LHCN-M2 (cell line): ENCODE measurements at regions not wholly inside any gene's neighbourhood (a gene's known extent, or its start where the extent isn't known, plus 50 kb on each side); places are given as distances from the start of the nearest gene placed in this dataset.
"Not testable (repeated sequence)": the region's sequence is repeated elsewhere in the genome, so short reads cannot be mapped to it uniquely, and the experiment has no call there.

Source experiments
- DNase-seq: peaks from one replicate; pipeline ENCODE4 v3.0.0-alpha.2; 2012; ENCODE audit warnings: low read depth

DNA sequence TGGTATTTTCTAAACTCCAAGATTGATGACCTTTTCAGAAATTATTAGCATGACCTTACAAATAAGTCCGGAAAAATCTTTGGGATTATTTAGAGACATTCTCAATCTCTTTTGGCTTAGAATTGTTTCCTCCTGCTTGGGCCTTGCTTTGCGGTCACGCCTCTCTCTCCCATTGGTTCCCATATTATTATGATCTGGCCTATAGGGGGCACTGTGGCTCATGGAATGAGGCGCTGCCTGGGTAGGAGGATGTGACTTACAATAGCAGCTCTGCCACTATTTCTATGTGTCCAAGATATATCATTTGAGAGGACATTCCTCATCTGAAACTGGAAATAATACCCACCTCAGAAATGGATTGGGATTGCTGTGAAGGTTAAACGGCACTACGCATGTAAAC is 464.9 kb downstream of the MFSD1 start:
- peak; percentile 60 for DNase-seq

DNA sequence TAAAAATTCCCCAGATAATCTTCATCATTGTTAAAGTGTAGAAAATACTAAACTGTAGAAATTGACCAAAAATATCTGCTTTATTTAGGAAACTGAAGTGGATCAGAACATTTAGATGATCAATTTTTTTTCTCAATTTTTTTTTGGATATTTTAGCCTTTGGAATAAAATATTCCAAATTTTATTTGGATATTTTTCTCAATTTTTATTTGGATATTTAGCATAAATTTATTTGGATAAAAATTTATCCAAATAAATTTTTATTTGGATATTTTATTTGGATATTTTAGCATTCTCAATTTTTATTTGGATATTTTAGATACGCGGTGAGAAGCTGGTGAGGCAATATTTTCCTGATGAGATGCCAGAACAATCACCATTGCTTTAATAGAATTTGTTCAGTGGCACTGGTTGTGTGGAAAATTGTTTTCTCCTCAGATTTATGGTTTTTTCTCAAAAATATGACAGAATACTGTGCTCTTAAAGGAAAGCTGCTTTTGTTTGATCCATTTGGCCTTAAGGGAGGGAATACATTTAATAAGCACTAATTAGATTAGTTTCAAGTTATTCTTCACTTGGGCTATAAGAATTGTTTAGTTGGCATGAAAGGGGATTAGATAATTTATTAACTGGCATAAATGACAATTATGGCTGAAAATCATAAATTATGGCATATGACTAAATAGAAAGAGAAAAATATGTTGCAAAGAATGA is 470.1 kb downstream of the MFSD1 start:
- DNase-seq = no peak

DNA sequence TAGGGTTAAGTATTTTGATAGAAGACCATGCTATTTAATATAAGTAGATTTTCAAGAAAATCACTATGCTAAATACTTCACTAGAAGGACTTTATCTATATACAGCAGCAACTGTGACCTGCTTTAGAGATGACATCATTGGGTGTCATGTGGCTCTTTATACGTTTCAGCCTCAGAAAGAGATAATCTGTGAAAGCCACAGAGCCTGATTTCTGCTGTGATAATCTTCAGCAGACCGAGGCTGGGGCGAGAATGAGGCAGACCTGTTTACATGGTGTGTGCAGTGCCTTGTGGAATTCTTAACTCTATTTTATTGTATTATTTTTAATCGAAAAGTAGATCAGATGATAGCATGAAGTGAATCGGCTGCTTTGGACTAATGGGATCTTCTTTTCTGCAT is 471.2 kb downstream of the MFSD1 start:
- no peak for DNase-seq

DNA sequence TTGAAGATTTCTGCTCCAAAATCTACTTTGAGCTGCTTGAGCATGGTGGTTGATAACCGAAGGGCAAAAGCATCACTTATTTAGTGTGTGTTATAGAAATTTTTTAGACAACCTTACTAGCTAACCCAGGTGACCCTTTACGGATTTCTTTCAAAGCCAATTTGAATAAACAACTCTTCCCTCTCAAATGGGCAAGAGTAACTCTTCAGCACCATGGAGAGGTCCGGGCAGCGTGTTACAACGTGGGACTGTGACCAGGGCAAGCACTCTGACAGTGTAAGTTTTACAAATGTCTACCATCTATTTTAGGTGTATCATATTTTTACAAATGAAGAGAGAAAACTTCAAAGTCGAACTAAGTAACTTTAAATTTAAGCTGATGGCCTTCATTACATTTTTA is 471.8 kb downstream of the MFSD1 start:
- peak; percentile 61 for DNase-seq

DNA sequence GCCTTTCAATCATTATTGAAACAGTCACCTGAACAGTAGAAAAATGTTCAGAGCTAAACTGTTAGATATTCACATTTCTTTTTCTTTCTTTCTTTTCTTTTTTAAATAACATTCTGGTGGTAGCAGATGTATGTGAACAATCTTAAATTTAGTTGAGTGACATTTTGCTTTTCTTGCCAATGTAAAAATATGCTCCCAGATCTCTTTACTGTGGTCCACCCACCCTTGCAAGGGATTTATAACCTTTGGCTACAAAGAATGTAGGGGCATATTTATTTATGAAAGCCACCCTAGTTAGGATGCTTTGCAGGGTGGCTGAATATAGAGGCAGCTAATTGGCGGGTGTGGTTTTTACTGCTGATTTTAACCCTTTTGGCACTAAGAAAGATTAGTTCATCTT is 473.9 kb downstream of the MFSD1 start:
- DNase-seq = no peak

DNA sequence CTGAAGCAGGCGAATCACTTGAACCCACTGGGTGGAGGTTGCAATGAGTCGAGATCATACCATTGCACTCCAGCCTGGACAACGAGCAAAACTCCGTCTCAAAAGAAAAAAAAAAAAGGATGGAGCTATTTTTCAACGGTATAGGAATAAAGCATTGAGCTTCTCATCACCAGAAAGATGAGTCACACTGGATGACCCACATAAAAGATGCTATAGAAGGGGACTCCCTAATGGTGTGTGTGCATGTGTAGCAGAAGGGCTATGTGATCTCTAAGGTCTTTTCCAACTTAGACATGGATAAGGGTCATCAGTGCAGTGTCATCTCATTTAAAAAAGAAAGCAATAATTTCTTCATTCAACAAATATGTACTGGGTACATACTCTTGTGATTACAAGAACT is 476.0 kb downstream of the MFSD1 start:
- DNase-seq = no peak

DNA sequence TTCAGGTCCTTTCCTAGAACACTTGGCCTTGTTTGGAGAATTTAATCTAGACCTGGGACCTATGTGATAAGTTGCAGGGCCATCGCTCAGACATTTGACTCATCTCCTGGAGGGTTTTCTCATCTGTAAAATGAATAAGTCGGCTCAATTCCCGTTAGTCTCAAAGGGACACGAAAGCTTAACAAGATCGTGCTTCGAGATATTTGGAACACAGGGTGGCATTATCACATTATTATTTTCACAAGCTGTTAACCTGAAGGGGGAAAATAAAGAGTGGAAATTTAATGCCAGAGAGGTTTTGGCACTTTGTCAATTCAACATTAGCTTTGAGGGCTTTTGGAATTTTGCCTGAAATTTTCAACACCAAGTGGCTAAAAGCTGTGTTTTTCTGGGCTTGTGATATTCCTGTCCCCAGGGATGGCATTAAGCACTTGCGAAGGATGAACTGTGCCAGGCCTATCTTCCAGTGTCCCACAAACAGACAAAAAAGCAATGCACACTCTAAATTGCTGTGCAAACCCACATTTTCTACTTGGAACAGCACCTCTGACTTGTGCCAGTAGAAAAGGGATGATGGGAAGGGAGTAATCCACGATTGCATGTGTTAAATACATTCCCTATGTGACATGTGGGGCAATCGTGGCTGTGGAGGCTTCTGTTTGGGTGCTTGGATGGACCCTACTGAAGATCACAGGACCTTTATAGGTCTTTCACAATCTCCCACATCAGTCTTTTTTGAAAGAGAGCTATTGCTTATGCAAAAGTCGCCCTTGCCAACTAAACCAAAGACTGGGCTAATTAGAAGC is 478.7 kb downstream of the MFSD1 start:
- no peak for DNase-seq

DNA sequence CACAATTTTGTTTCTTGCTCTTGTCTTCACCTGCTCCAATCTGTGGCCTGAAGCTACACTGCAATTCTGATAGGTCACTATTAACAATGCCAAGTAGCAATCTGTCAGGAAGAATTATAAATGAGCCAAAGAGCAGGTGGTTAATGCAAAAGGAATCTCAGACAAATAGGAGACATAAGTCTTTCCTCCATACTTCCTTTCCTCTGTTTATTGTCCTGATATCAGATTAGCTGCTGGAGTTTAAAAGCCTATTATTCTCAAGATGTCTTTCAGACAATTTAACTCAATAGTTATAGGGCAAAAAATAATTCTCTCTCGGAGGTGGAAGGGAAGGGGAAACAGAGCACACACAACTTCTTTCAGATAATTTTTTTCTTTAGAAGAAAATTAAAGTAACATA is 491.6 kb downstream of the MFSD1 start:
- DNase-seq = no peak

DNA sequence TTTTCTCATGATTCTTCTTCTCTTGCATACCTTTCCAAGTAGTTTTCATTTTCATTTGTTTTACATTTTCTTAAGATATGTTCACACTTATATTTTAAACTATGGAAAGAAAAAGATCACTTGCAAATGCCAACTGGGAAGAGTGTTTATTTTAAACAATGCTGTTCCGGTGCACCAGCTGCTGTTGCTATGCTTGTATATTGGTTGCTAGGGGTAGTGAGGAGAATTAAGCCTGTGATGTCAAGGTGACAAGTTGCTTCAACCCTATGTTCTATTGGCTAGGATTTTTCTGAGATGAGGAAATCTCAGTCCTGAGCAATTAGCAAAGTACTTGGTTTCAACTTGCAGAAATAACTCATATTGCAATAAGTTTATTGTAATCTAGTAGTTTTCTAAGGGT is 500.1 kb downstream of the MFSD1 start:
- DNase-seq = peak; percentile 1

DNA sequence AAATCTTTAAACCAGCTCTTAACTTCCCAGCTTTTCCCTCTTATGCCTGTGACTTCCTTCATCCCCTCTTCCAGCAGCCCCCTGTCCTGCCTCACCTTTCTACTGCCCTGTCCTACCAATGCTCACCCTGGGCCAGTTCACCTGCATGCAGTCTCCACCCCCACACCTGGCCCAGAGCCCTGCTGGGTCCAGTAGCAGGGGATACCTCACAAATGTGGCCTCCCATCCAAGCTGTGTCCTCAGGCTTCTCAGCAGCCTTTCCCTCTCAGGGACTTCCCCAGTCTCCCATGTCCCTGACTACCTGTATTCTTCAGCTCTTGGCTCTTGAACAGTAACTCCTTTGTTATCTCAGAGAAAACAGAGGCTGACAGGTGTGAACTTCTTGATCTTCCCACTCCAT is 503.2 kb downstream of the MFSD1 start:
- no peak for DNase-seq

DNA sequence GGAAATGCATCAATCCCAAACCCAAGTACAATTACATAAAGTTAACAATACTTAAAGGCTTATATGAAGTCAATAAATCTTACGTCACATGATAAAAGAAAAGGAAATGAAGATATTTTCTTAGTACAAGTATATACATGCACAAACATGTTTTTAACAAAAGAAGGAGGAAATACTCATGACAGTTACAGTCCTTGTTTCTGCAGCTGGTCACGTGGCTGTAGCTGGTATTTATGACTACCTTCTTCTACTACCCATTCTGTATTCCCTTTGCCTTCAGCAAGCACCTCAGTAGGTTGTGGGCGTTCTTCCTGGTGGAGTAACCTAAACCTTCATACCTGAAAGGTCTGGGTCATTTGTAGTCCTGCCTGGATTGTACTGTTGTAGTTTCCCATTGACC is 514.9 kb downstream of the MFSD1 start:
- not testable (repeated sequence) for DNase-seq

DNA sequence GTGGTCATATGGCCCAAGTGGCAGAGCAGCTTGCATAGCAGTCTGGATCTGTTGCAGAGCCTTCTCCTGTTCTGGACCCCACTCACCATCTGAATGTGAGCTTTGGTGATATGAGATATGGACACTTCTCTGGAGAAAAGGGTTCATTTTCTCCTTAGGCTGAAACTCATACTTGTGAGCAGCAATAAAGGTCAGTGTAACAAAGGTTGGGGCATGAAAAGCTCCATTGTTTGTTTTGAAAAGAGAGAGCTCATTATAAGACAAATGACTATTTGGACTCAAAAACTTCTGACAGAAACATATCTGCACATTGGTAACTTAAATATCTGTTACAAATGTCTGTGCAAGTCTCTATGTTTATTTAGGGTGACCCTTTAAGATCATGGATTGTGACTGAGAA is 517.3 kb downstream of the MFSD1 start:
- DNase-seq = no peak

DNA sequence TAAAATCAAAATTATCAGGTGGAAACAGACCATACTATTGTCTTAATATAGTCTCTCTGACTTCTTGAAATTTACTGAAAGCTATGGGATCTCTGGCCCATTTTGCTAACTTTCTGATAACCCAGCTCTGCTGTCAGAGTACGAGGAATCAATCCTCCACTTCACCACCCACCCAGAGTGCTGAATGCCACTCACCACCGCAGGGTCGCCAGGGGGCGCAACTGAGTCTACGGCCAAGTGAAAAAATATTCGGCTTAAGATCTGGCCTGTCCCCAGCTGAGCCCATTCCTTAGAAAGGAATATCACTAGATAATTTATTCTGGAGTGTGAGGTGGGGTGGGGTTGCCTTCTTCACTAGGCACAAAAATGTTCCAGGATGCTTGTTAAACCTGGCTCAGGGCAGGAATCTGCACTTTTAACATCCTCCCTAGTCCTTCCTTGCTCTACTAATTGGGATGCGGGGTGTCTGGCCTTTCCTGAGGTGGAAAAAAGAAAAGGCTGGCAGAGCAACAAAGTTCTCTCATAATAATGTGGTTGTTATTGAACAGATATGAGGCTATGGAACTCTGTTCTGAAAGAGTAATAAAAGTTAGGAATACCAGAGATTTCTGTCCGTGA is 520.6 kb downstream of the MFSD1 start:
- peak; percentile 26 for DNase-seq

DNA sequence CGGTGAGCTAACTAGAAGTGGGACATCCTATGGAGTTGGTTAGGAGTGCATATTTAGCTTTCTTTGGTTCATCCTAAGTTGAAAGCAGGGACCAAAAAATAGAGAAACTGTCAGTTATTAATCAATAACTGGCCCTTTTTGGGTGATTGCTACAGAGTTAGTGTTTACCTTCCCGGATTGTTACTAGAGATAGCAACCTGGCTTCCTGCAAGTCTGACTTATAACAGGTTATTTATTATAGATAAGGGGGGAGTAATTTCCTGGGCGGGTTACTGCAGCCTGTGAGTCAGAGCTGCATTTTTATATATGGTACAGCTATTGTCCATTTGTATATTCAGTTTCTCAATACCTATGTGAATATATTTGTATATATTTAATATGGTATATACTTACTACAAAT is 522.0 kb downstream of the MFSD1 start:
- no peak for DNase-seq

DNA sequence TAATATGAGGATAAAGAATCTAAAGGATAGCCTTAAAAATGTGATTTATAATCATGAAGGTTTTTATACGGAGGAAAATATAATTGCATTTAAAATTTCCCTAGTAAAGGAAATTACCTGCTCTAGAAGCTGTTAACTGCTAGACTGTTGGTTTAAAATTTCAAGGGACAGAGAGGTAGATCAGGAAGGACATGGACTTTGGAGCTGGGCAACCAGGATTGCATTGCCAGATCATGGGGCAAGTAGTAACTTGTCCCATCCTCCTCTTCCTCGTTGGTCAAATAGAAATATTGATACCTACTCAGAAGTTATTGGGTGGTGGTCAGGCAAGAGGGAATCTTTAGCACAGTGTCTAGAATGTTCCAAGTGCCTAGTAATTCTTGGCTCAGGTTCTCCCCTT is 525.1 kb downstream of the MFSD1 start:
- no peak for DNase-seq

DNA sequence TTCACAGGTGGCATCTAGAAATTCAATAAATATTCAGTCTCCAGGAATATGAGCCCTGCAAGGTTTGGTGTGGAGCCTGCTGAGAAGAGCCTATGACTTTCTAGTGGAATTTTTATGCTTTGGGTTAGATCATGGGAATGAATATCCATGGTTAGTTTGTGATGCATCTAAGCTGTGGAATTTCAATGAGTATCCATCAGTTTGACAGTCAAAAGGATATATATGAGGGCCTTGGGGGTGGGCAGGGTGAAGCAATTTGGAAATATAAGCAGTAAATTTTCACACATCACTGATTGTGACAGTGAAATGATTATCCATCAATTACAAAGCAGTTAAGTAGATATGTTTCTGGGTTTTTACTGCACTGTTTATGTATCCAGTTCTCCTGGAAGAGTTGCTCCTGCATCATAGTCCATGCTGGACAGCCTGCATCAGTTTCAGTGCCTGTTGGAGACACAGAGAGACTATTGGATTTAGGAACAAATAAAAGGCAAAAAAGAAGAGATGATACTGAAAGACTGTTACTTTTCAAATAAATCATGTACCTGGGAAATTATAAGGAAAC is 530.8 kb downstream of the MFSD1 start:
- DNase-seq = no peak

DNA sequence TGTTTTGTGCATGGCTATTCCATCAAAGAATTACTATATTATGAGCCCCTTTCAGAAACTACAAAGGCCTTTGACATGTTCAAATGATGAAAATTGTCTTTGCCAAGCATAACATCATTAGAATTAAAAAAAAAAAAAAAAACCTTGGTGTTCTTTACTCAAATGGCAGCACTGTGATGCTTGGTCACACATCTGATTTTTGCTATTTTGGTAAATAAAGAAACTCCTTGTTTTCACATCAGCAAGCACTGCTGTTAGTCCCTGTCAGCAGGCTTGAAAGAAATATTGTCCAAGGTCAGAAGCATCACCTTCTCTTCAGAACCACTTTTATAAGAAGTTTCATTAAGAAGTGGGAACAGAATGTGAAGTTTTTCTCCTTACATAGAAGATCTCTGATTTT is 537.3 kb downstream of the MFSD1 start:
- no peak for DNase-seq

DNA sequence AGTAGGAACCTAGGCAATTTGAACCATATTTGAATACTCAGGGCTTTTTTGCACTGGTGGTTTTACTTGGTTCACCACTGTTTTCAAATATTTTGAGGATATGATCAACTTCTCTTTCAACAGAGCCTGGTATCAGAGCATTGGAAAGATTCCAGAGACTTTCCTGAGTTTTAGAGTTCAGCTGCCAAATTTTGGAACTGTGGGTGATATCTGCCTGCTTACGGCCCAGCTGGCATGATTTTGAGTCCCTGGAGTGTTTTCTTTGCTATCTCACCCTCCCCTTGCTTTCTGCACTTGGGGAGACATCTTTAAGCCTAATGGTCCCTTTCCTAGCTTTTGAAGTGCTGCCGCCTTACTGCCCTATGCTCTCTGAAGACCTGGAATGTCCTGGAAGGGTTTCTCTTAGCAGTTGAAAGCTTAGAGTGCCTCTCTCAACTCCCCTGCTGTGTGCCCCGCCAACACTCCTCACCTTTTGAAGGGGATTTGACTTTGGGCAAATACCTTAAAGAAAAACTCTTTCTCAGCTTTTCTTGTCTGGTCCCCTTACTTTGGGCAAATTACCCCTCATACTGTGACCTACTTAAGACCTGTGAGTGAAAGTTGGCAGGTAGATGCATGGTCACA is 539.1 kb downstream of the MFSD1 start:
- DNase-seq = no peak

DNA sequence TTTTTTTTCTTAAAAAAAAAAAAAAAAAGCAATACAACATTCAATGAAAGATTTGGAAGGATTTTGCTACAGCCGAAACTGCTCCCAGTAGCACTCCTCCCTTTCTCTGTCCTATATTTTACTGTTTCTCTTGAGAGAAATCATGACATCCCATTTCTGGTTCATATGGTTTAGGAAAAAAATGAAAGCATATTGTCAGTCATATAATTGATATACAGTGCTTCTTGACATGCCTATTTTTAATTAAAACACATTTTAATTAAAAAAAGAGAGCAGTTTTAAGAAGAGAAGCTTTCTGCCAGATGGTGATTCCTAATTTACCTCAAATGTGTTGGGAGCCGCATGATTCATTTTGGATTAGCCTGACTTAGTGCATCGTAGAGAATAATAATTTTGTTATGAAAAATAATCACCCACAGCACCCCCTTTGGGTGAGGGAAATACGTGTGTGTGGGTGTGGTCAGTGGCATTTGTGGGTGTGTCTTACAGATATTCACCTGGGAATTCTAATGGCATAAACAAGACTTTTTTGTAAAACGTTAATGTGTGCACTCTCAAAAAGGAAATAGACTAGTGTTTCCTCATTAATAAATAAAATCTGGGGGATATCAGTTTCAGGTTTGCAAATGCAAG is 544.5 kb downstream of the MFSD1 start:
- no peak for DNase-seq

DNA sequence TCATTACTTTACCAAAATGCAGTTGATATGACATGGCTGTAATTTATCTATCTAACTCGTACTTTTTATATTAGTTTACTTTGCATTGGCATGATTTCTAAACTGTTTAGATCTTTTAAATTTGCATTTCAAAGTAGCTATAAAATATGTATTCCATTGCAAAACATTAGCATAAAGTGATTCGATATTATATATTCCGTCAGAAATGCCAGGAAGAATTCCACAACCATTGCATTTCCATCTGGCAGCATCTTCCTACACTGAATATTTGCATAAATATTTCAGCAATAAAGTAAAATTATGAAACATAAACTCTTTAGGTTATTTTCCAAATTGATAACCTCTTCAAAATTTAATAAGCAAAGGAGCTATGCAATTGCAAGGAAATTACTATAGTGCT is 546.6 kb downstream of the MFSD1 start:
- DNase-seq = no peak

DNA sequence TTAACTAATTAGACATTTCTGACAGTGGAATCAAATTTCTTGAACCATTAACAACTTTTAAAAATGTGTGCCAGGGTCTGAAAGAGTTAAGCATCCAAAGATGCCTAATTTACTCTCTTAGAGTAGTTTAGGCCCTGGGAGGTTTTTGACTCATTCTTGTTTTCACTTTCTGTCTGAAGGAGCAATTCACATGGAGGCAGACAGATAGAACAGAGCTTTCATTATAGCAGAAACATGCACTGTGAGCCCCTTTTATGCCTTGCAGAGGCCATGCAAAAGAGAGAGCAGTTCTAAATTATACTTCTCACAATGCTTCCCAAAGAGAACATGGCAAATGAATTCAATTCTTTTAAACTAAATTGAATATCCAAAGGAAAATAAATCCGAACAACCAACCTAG is 554.8 kb downstream of the MFSD1 start:
- no peak for DNase-seq

DNA sequence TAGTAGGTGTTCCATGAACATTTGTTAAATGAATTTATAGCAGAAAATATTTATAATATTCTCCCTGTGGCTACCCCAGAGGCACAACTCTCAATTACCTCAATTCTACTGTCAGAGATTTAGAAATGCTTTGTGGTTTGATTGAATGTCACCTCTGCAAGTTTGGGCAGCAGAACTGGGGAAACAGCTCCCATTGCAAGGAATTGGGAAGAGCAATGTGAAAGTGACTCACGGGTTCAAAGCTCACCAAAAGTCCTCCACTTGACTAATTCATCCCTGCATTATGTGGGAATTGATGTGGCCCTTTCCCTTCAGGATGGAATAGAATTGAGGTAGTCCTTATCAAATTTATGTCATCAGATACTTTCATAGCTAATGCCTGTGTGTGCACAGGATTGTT is 562.7 kb downstream of the MFSD1 start:
- no peak for DNase-seq
